Testis (tissue), 2 donors: ENCODE measurements at regions not wholly inside any gene's neighbourhood (a gene's known extent, or its start where the extent isn't known, plus 50 kb on each side); places are given as distances from the start of the nearest gene placed in this dataset.

Experiments
- DNase-seq: peaks from one replicate; pipeline ENCODE4 v3.0.0-alpha.2; 2019
- H3K27ac ChIP-seq, 2 donors: fragments of 200-600 bp; sonication (generic); one replicate each; pipeline ENCODE4 v1.5.1; 2019
- H3K27me3 ChIP-seq: fragments of 200-600 bp; sonication (generic); one replicate; pipeline ENCODE4 v1.5.1; 2019
- H3K36me3 ChIP-seq: fragments of 200-600 bp; sonication (generic); one replicate; pipeline ENCODE4 v1.5.1; 2017; ENCODE audit warnings: low read depth; ENCODE audit errors: missing control alignments
- H3K4me1 ChIP-seq: fragments of 200-600 bp; sonication (generic); one replicate; pipeline ENCODE4 v1.5.1; 2019
- H3K4me3 ChIP-seq, 2 donors: fragments of 200-600 bp; sonication (generic); one replicate each; pipeline ENCODE4 v1.5.1; 2017 to 2019
- H3K9me3 ChIP-seq: fragments of 200-600 bp; sonication (generic); one replicate; pipeline ENCODE4 v1.5.1; 2017
- POLR2A ChIP-seq: fragments of 450-650 bp; IDR thresholded peaks from one replicate; pipeline ENCODE4 v1.6.1; 2017; ENCODE audit warnings: antibody characterized with exemption, mild to moderate bottlenecking, moderate library complexity
- WGBS, 2 donors: methylation state at CpG; one replicate each; pipeline ENCODE4 v1.1.5; 2018; 5-methylcytosine and 5-hydroxymethylcytosine counted together
- intact Hi-C: fragments of 100-400 bp; cut with DNase I; formaldehyde crosslinking; loops from one replicate; pipeline ENCODE4 v1.15.1; 2023; ENCODE audit warnings: low total_unique reads
- TF ChIP-seq, protein P1 (sequence below), 3 experiments: fragments of 450-650 bp in 2 of 3; fragments of 200-600 bp in 1 of 3; sonication (generic) in 1 of 3; IDR thresholded peaks; one replicate each; pipeline ENCODE4 v1.5.1; 2016 to 2019; ENCODE audit warnings: antibody characterized with exemption in 3 of 3, mild to moderate bottlenecking in 2 of 3, moderate library complexity in 1 of 3

GRCh38 chr16:72270531-72270930 is 98.6 kb upstream of the PMFBP1 start:
- WGBS, 2 donors: 44 to 50% methylated on average over 1 of the region's 1 CpG
- intact Hi-C loops: no loop called here
- no peak for TF ChIP-seq POLR2A
- TF ChIP-seq, protein P1, sequence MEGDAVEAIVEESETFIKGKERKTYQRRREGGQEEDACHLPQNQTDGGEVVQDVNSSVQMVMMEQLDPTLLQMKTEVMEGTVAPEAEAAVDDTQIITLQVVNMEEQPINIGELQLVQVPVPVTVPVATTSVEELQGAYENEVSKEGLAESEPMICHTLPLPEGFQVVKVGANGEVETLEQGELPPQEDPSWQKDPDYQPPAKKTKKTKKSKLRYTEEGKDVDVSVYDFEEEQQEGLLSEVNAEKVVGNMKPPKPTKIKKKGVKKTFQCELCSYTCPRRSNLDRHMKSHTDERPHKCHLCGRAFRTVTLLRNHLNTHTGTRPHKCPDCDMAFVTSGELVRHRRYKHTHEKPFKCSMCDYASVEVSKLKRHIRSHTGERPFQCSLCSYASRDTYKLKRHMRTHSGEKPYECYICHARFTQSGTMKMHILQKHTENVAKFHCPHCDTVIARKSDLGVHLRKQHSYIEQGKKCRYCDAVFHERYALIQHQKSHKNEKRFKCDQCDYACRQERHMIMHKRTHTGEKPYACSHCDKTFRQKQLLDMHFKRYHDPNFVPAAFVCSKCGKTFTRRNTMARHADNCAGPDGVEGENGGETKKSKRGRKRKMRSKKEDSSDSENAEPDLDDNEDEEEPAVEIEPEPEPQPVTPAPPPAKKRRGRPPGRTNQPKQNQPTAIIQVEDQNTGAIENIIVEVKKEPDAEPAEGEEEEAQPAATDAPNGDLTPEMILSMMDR (IDR thresholded peaks at IDR 0.05): no peak
- Histone ChIP-seq H3K4me3 (no peak overlapping the region), H3K36me3 (no peaks in the 10 kb centered on the region), H3K4me1 (peaks cover 6% of the 10 kb centered on the region), H3K27ac (no peak overlapping the region), H3K27me3 (no peaks in the 10 kb centered on the region), H3K9me3 (no peaks in the 10 kb centered on the region)
- no peak for DNase-seq

DNA sequence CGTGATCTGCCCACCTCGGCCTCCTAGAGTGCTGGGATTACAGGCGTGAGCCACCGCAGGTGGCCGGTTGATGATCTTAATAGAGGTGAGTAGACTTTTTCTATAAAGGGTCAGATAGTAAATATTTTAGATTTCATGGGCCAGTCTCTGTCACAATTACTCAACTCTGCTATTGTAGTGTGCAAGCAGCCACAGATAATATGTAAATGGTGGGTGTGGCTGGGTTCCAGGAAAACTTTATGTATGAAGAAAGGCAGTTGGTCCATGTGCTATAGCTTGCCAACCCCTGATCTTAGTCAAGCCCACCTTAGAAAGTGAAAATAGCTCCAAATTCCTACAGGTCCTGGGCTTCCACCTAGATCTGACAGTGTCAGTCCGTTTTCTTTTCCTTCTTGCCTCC is 94.9 kb upstream of the PMFBP1 start:
- H3K4me1 ChIP-seq: peaks cover 6% of the 10 kb centered on the region
- intact Hi-C loops: no loop called here
- TF ChIP-seq POLR2A: no peak
- TF ChIP-seq, protein P1 (IDR thresholded peaks at IDR 0.05): no peak
- H3K27me3 ChIP-seq: no peaks in the 10 kb centered on the region
- no peak overlapping the region for H3K4me3 ChIP-seq
- DNase-seq: no peak
- H3K27ac ChIP-seq: no peak overlapping the region
- 91 to 98% methylated on average over 6 of the region's 6 CpGs for WGBS, 2 donors
- H3K9me3 ChIP-seq: no peaks in the 10 kb centered on the region
- no peaks in the 10 kb centered on the region for H3K36me3 ChIP-seq

DNA sequence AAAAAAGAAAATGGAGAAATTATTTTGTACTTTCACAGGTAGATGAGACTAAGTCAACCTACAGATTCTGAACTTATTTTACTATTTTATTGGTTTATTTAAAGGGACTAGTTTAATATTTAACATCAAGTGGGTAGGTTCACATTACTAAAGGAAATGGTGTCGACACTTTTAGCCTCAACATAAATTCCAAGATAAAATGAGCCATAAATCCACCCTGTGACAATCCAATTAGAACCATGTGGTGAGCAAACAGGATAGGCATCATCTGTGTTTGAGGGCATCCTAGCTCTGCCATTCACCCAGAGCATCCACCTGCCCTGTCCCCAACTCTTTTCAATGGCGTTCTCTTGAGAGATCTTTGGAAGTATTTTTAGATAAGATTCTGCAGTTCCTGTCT is 92.8 kb upstream of the PMFBP1 start:
- WGBS, 2 donors: 73 to 78% methylated on average over 2 of the region's 2 CpGs

GRCh38 chr16:72262711-72263110 is 90.8 kb upstream of the PMFBP1 start:
- intact Hi-C loops: no loop called here
- 73 to 79% methylated on average over 1 of the region's 1 CpG for WGBS, 2 donors

More for the DNA sequence above, 92.8 kb upstream of the PMFBP1 start:
- intact Hi-C loops: no loop called here
- Histone ChIP-seq H3K27ac (no peak overlapping the region), H3K27me3 (no peaks in the 10 kb centered on the region), H3K36me3 (no peaks in the 10 kb centered on the region), H3K4me1 (no peaks in the 10 kb centered on the region), H3K4me3 (no peak overlapping the region), H3K9me3 (no peaks in the 10 kb centered on the region)
- TF ChIP-seq POLR2A: no peak
- TF ChIP-seq, protein P1 (IDR thresholded peaks at IDR 0.05): no peak
- no peak for DNase-seq

DNA sequence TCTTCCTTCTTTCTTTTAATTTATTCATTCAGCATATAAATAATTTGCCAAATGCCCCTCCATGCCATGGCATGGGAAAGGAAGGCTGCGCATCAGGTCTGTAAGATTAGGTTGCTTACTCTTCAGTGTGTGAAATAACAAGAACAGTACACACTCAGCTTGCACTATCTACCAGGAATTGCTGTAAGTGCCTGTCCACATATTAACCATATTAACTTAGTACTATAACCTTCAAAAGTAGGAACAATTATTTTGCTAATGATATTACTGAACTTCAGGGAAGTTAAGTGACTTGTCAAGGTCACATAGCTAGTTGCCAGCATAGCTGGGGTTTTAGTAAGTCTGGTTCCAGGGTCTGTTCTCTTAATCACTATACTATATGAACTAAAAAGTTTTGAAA is 89.2 kb upstream of the PMFBP1 start:
- H3K4me3 ChIP-seq: no peak overlapping the region
- H3K27me3 ChIP-seq: no peaks in the 10 kb centered on the region
- no peak for TF ChIP-seq POLR2A
- TF ChIP-seq, protein P1 (IDR thresholded peaks at IDR 0.05): no peak
- no peaks in the 10 kb centered on the region for H3K9me3 ChIP-seq
- no peak for DNase-seq
- no peak overlapping the region for H3K27ac ChIP-seq
- no peaks in the 10 kb centered on the region for H3K4me1 ChIP-seq
- no peaks in the 10 kb centered on the region for H3K36me3 ChIP-seq
- WGBS, 2 donors: 100% methylated on average over 1 of the region's 1 CpG
- intact Hi-C loops: no loop called here

More at GRCh38 chr16:72262711-72263110, 90.8 kb upstream of the PMFBP1 start:
- Histone ChIP-seq H3K36me3 (no peaks in the 10 kb centered on the region), H3K9me3 (no peaks in the 10 kb centered on the region), H3K27ac (no peak overlapping the region), H3K4me1 (no peaks in the 10 kb centered on the region), H3K27me3 (no peaks in the 10 kb centered on the region), H3K4me3 (no peak overlapping the region)
- DNase-seq: no peak
- TF ChIP-seq, protein P1 (IDR thresholded peaks at IDR 0.05): no peak
- TF ChIP-seq POLR2A: no peak
